Lower leg skin (tissue), 3 donors: ENCODE measurements at regions not wholly inside any gene's neighbourhood (a gene's known extent, or its start where the extent isn't known, plus 50 kb on each side); places are given as distances from the start of the nearest gene placed in this dataset.

Experiments used
- POLR2A ChIP-seq, 2 donors: fragments of 450-650 bp; IDR thresholded peaks; one replicate each; pipeline ENCODE4 v1.6.1; 2016 to 2017; ENCODE audit warnings: antibody characterized with exemption in 2 of 2, mild to moderate bottlenecking in 1 of 2, moderate library complexity in 1 of 2
- TF ChIP-seq, protein P1 (sequence below), 3 donors: fragments of 450-650 bp; IDR thresholded peaks; one replicate each; pipeline ENCODE4 v1.5.1; 2016; ENCODE audit warnings: antibody characterized with exemption in 3 of 3, mild to moderate bottlenecking in 3 of 3, moderate library complexity in 2 of 3

DNA sequence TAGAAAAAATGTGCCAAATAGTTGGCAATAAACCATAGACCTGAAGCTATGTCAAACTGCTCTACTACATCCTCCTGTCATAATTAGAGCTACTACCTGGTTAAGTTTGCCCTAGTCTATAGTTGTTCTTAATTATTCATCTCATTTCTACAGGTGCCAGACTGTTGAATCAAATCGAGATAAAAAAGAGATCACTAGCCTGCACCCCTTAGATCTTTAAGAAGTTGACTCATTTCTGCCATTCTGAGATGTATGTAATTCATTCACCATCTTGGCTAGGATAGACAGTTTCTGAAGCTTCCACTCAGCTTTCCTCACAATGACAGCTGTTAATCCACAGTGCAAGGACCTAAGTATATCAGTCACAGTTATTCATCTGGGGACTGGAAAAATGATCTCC is 452.1 kb upstream of the BOD1L1 start:
- TF ChIP-seq, protein P1, sequence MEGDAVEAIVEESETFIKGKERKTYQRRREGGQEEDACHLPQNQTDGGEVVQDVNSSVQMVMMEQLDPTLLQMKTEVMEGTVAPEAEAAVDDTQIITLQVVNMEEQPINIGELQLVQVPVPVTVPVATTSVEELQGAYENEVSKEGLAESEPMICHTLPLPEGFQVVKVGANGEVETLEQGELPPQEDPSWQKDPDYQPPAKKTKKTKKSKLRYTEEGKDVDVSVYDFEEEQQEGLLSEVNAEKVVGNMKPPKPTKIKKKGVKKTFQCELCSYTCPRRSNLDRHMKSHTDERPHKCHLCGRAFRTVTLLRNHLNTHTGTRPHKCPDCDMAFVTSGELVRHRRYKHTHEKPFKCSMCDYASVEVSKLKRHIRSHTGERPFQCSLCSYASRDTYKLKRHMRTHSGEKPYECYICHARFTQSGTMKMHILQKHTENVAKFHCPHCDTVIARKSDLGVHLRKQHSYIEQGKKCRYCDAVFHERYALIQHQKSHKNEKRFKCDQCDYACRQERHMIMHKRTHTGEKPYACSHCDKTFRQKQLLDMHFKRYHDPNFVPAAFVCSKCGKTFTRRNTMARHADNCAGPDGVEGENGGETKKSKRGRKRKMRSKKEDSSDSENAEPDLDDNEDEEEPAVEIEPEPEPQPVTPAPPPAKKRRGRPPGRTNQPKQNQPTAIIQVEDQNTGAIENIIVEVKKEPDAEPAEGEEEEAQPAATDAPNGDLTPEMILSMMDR (IDR thresholded peaks at IDR 0.05) = no peak
- no peak for TF ChIP-seq POLR2A (IDR thresholded peaks at IDR 0.05)
